GM23338 (cell line): ENCODE measurements at regions not wholly inside any gene's neighbourhood (a gene's known extent, or its start where the extent isn't known, plus 50 kb on each side); places are given as distances from the start of the nearest gene placed in this dataset.

ENCODE experiments used
- ATAC-seq: fragments of 200-7000 bp; cut with Tn5 transposase; 3 replicates; pipeline ENCODE4 v1.9.1; 2020
- DNase-seq: peaks from one replicate; pipeline ENCODE4 v3.0.0-alpha.2; 2015; ENCODE audit warnings: low spot score
- H2AFZ ChIP-seq: fragments of 200-600 bp; sonication (generic); 2 replicates; pipeline ENCODE4 v1.8.0; 2016; ENCODE audit warnings: antibody characterized with exemption, mild to moderate bottlenecking, moderate library complexity
- H3F3A ChIP-seq: fragments of 200-600 bp; sonication (generic); replicated peaks from 2 replicates; pipeline ENCODE4 v1.8.0; 2017; ENCODE audit warnings: antibody characterized with exemption, mixed run types, low read depth
- H3K27ac ChIP-seq: fragments of 200-600 bp; sonication (generic); 2 replicates; pipeline ENCODE4 v1.6.1; 2016; ENCODE audit warnings: low read depth
- H3K27me3 ChIP-seq: fragments of 200-600 bp; sonication (generic); 2 replicates; pipeline ENCODE4 v1.8.0; 2016; ENCODE audit warnings: mild to moderate bottlenecking, mixed run types, moderate library complexity; ENCODE audit not compliant: insufficient read depth
- H3K36me3 ChIP-seq: fragments of 200-600 bp; sonication (generic); 2 replicates; pipeline ENCODE4 v1.8.0; 2016; ENCODE audit warnings: mild to moderate bottlenecking; ENCODE audit not compliant: insufficient read depth
- H3K4me1 ChIP-seq: fragments of 200-600 bp; sonication (generic); 2 replicates; pipeline ENCODE4 v1.8.0; 2016; ENCODE audit warnings: mild to moderate bottlenecking, moderate library complexity; ENCODE audit not compliant: insufficient read depth
- H3K4me2 ChIP-seq: fragments of 200-600 bp; sonication (generic); 2 replicates; pipeline ENCODE4 v1.7.1; 2017; ENCODE audit warnings: mixed run types
- H3K4me3 ChIP-seq: fragments of 200-600 bp; sonication (generic); 2 replicates; pipeline ENCODE4 v1.6.1; 2016; ENCODE audit warnings: mixed run types
- H3K79me2 ChIP-seq: fragments of 200-600 bp; sonication (generic); replicated peaks from 2 replicates; pipeline ENCODE4 v1.8.0; 2017; ENCODE audit warnings: mild to moderate bottlenecking; ENCODE audit not compliant: insufficient read depth
- H3K9me2 ChIP-seq: fragments of 200-600 bp; sonication (generic); 2 replicates; pipeline ENCODE4 v1.8.0; 2017; ENCODE audit not compliant: insufficient read depth
- H4K20me1 ChIP-seq: fragments of 200-600 bp; sonication (generic); replicated peaks from 2 replicates; pipeline ENCODE4 v1.8.0; 2017; ENCODE audit warnings: mild to moderate bottlenecking; ENCODE audit not compliant: insufficient read depth
- H3K27ac Mint-ChIP-seq: 2 replicates; pipeline ENCODE4 v1.8.0; 2020; ENCODE audit warnings: inconsistent platforms, mild to moderate bottlenecking, moderate library complexity, mixed read lengths
- H3K27me3 Mint-ChIP-seq: 3 replicates; pipeline ENCODE4 v1.8.0; 2022; ENCODE audit warnings: low read depth, mild to moderate bottlenecking, moderate library complexity, mixed read lengths, inconsistent platforms; ENCODE audit not compliant: insufficient read depth, poor library complexity
- H3K36me3 Mint-ChIP-seq: 3 replicates; pipeline ENCODE4 v1.8.0; 2021; ENCODE audit warnings: low read depth, mild to moderate bottlenecking, inconsistent platforms, moderate library complexity, mixed read lengths
- H3K4me1 Mint-ChIP-seq: 3 replicates; pipeline ENCODE4 v1.8.0; 2020; ENCODE audit warnings: mild to moderate bottlenecking, inconsistent platforms, mixed read lengths
- H3K4me3 Mint-ChIP-seq: 3 replicates; pipeline ENCODE4 v1.8.0; 2021; ENCODE audit warnings: moderate library complexity, mild to moderate bottlenecking, inconsistent platforms, mixed read lengths
- H3K9me3 Mint-ChIP-seq: 3 replicates; pipeline ENCODE4 v1.8.0; 2020; ENCODE audit warnings: moderate library complexity, mild to moderate bottlenecking, inconsistent platforms, mixed read lengths
- CREB1 ChIP-seq: fragments of 250-450 bp; sonication (Bioruptor Pico); IDR thresholded peaks from 2 replicates; pipeline ENCODE4 v1.5.0; 2020; ENCODE audit warnings: low read depth, mild to moderate bottlenecking, moderate library complexity
- EZH2 ChIP-seq: fragments of 200-600 bp; sonication (generic); IDR thresholded peaks from one replicate; pipeline ENCODE4 v1.8.0; 2017; ENCODE audit warnings: antibody characterized with exemption, mild to moderate bottlenecking, low read depth; ENCODE audit not compliant: unreplicated experiment
- JUNB ChIP-seq: IDR thresholded peaks from one replicate; pipeline ENCODE4 v1.6.1; 2016; ENCODE audit warnings: antibody characterized with exemption; ENCODE audit not compliant: unreplicated experiment
- NANOG ChIP-seq: IDR thresholded peaks from 2 replicates; pipeline ENCODE4 v1.6.1; 2016; ENCODE audit warnings: antibody characterized with exemption, borderline replicate concordance
- STAT1 ChIP-seq: IDR thresholded peaks from one replicate; pipeline ENCODE4 v1.6.1; 2016; ENCODE audit warnings: antibody characterized with exemption; ENCODE audit not compliant: unreplicated experiment
- ZNF114 ChIP-seq: fragments of 250-450 bp; sonication (Bioruptor Pico); IDR thresholded peaks from 2 replicates; pipeline ENCODE4 v1.5.0; 2020; ENCODE audit warnings: mild to moderate bottlenecking, moderate library complexity
- TF ChIP-seq, protein P1 (sequence below): IDR thresholded peaks from 2 replicates; pipeline ENCODE4 v1.6.1; 2016; ENCODE audit warnings: antibody characterized with exemption
- TF ChIP-seq, protein P2 (sequence below): IDR thresholded peaks from one replicate; pipeline ENCODE4 v1.6.1; 2018; ENCODE audit warnings: antibody characterized with exemption; ENCODE audit not compliant: unreplicated experiment
- TF ChIP-seq, protein P3 (sequence below), 2 experiments: fragments of 200-600 bp in 1 of 2; sonication (generic) in 1 of 2; conservative IDR thresholded peaks; 2 replicates each; pipeline versions ENCODE4 v1.5.1 to v1.6.1; 2016 to 2017; ENCODE audit warnings: antibody characterized with exemption in 2 of 2, low read depth in 2 of 2, mild to moderate bottlenecking in 2 of 2, moderate library complexity in 1 of 2

DNA sequence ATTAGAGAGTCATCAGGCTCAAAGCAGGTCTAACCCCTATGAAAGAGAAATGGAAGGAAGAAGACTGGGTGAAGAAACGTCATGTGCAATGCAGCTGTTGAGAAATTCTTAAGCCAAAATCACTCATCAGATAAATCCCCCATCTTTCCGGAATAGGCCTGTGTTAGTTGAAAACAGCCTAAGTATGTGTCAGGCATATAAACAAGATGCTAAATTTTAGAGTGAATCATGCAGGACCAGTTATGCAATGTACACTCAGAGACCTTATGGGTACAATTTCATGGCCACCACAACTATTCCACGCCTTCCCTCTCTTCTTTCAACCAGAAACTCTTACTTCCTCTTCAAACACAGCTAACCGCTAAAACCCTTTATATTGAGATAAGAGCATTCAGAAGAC is 717.7 kb upstream of the ATXN8OS start:
- Histone ChIP-seq H3F3A (no peaks in the 10 kb centered on the region), H3K27ac (no peak overlapping the region), H3K4me1 (no peaks in the 10 kb centered on the region), H3K27me3 (no peaks in the 10 kb centered on the region), H3K36me3 (no peaks in the 10 kb centered on the region), H3K4me2 (no peak overlapping the region), H4K20me1 (no peaks in the 10 kb centered on the region), H3K4me3 (no peak overlapping the region), H3K79me2 (no peaks in the 10 kb centered on the region), H2AFZ (peak overlapping the region; percentile 34; the same call in 1 of the 2 replicates), H3K9me2 (no peaks in the 10 kb centered on the region)
- Mint-ChIP-seq H3K4me1 (no peaks in the 10 kb centered on the region), H3K27ac (no peak overlapping the region), H3K36me3 (no peaks in the 10 kb centered on the region), H3K4me3 (no peak overlapping the region), H3K9me3 (no peaks in the 10 kb centered on the region), H3K27me3 (no peaks in the 10 kb centered on the region)
- TF ChIP-seq CREB1 (no peak), ZNF114 (CRISPR knock-in tag) (no peak), NANOG (no peak), STAT1 (no peak)
- TF ChIP-seq, protein P1, sequence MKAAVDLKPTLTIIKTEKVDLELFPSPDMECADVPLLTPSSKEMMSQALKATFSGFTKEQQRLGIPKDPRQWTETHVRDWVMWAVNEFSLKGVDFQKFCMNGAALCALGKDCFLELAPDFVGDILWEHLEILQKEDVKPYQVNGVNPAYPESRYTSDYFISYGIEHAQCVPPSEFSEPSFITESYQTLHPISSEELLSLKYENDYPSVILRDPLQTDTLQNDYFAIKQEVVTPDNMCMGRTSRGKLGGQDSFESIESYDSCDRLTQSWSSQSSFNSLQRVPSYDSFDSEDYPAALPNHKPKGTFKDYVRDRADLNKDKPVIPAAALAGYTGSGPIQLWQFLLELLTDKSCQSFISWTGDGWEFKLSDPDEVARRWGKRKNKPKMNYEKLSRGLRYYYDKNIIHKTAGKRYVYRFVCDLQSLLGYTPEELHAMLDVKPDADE = no peak
- TF ChIP-seq, protein P2, sequence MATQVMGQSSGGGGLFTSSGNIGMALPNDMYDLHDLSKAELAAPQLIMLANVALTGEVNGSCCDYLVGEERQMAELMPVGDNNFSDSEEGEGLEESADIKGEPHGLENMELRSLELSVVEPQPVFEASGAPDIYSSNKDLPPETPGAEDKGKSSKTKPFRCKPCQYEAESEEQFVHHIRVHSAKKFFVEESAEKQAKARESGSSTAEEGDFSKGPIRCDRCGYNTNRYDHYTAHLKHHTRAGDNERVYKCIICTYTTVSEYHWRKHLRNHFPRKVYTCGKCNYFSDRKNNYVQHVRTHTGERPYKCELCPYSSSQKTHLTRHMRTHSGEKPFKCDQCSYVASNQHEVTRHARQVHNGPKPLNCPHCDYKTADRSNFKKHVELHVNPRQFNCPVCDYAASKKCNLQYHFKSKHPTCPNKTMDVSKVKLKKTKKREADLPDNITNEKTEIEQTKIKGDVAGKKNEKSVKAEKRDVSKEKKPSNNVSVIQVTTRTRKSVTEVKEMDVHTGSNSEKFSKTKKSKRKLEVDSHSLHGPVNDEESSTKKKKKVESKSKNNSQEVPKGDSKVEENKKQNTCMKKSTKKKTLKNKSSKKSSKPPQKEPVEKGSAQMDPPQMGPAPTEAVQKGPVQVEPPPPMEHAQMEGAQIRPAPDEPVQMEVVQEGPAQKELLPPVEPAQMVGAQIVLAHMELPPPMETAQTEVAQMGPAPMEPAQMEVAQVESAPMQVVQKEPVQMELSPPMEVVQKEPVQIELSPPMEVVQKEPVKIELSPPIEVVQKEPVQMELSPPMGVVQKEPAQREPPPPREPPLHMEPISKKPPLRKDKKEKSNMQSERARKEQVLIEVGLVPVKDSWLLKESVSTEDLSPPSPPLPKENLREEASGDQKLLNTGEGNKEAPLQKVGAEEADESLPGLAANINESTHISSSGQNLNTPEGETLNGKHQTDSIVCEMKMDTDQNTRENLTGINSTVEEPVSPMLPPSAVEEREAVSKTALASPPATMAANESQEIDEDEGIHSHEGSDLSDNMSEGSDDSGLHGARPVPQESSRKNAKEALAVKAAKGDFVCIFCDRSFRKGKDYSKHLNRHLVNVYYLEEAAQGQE = no peak
- ATAC-seq (no peak), DNase-seq (no peak)

DNA sequence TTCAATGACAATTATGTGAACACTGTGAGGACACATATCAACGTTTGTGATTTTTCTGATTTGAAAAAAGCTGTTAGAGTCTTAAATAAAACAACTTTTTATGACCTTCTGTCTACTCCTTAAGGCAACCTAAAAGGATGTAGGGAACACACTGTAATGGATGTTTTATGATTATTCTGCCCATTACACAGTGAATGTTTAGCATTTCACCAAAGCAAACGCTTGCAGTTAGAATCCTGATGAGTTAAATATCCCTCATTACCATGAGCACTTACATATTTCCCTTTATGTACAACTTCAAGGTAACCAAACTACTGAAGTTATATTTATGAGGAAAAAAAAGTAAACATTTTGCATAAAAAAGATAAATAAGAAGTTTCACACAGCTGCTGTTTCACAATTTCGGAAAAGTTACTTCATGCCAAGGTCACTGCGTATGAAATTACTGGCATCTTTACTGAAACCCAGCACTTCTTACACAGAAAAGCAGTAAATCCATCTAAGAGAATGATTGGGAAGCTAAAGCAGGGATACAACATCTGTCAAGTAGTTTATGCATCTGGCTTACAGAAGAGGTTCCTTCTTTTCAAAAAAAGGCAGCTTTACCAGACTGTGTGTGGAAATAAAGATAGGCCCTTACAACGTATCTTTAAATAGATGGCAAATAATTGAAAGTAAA is 733.7 kb upstream of the ATXN8OS start:
- H3K27ac ChIP-seq = no peak overlapping the region
- TF ChIP-seq, protein P3, sequence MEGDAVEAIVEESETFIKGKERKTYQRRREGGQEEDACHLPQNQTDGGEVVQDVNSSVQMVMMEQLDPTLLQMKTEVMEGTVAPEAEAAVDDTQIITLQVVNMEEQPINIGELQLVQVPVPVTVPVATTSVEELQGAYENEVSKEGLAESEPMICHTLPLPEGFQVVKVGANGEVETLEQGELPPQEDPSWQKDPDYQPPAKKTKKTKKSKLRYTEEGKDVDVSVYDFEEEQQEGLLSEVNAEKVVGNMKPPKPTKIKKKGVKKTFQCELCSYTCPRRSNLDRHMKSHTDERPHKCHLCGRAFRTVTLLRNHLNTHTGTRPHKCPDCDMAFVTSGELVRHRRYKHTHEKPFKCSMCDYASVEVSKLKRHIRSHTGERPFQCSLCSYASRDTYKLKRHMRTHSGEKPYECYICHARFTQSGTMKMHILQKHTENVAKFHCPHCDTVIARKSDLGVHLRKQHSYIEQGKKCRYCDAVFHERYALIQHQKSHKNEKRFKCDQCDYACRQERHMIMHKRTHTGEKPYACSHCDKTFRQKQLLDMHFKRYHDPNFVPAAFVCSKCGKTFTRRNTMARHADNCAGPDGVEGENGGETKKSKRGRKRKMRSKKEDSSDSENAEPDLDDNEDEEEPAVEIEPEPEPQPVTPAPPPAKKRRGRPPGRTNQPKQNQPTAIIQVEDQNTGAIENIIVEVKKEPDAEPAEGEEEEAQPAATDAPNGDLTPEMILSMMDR (conservative IDR thresholded peaks at IDR 0.05; ENCODE audit: low read depth in 2 of 2) = no peak
- TF ChIP-seq, protein P1 = no peak
- TF ChIP-seq STAT1 (no peak), JUNB (no peak), EZH2 (no peak)

More for the DNA sequence above, 733.7 kb upstream of the ATXN8OS start:
- Histone ChIP-seq H3K4me1 (peaks cover 5% of the 10 kb centered on the region; the same call in 1 of the 2 replicates), H3K9me2 (no peaks in the 10 kb centered on the region), H2AFZ (no peak overlapping the region), H3K4me2 (no peak overlapping the region), H3F3A (no peaks in the 10 kb centered on the region), H3K36me3 (no peaks in the 10 kb centered on the region), H3K4me3 (no peak overlapping the region), H3K27me3 (no peaks in the 10 kb centered on the region), H4K20me1 (no peaks in the 10 kb centered on the region), H3K79me2 (no peaks in the 10 kb centered on the region)
- no peak overlapping the region for H3K4me3 Mint-ChIP-seq
- H3K9me3 Mint-ChIP-seq = peaks cover 4% of the 10 kb centered on the region; the same call in 1 of the 3 replicates
- DNase-seq (no peak), ATAC-seq (no peak)
- peaks cover 2% of the 10 kb centered on the region; the same call in 1 of the 3 replicates for H3K4me1 Mint-ChIP-seq
- no peak overlapping the region for H3K27ac Mint-ChIP-seq
- H3K36me3 Mint-ChIP-seq = no peaks in the 10 kb centered on the region
- H3K27me3 Mint-ChIP-seq = no peaks in the 10 kb centered on the region
